ENCODE measurements at regions not wholly inside any gene's neighbourhood (a gene's known extent, or its start where the extent isn't known, plus 50 kb on each side); places are given as distances from the start of the nearest gene placed in this dataset.

DNA sequence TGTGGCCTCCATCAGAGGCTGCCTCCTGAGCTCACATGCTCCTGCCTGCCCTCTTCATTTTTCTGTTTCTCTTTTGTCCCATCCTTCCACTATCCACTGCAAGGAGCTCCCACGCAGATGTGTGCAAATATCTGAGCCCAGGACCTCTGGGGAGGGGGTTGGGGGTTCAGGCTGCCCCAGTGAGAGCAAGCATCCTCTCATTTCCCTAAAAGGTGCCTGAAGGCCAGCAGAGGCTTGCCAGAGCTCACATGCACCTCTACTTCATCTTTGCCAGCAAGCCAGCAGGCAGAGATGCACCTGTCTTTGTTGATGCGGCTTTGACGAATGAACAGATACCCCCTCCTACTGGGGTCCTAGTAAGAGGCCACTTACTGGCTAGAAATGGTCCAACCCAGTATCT lies 128.8 kb downstream of the FGF9 start:
- no peak overlapping the region for H3K9ac ChIP-seq (ENCODE audit: low read length)
- H4K20me1 ChIP-seq (ENCODE audit: control insufficient read depth, insufficient read depth, low read length, poor library complexity, severe bottlenecking): no peaks in the 10 kb centered on the region
- no peak overlapping the region for H3K27ac ChIP-seq (ENCODE audit: low read length in 2 of 2)
- TF ChIP-seq EZH2 (IDR thresholded peaks at IDR 0.05; ENCODE audit: borderline replicate concordance, insufficient read depth, low read depth, low read length, poor library complexity, severe bottlenecking): no peak
- TF ChIP-seq, protein P1, sequence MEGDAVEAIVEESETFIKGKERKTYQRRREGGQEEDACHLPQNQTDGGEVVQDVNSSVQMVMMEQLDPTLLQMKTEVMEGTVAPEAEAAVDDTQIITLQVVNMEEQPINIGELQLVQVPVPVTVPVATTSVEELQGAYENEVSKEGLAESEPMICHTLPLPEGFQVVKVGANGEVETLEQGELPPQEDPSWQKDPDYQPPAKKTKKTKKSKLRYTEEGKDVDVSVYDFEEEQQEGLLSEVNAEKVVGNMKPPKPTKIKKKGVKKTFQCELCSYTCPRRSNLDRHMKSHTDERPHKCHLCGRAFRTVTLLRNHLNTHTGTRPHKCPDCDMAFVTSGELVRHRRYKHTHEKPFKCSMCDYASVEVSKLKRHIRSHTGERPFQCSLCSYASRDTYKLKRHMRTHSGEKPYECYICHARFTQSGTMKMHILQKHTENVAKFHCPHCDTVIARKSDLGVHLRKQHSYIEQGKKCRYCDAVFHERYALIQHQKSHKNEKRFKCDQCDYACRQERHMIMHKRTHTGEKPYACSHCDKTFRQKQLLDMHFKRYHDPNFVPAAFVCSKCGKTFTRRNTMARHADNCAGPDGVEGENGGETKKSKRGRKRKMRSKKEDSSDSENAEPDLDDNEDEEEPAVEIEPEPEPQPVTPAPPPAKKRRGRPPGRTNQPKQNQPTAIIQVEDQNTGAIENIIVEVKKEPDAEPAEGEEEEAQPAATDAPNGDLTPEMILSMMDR (IDR thresholded peaks at IDR 0.05): no peak
- Mint-ChIP-seq H3K4me1 (no peaks in the 10 kb centered on the region), H3K27me3 (no peaks in the 10 kb centered on the region), H3K27ac (no peak overlapping the region), H3K9me3 (ENCODE audit: insufficient read depth) (peaks cover 3% of the 10 kb centered on the region), H3K4me3 (no peak overlapping the region)
- H3K27me3 ChIP-seq (replicated peaks in 1 of 4; ENCODE audit: control extremely low read depth in 1 of 4, control insufficient read depth in 3 of 4, insufficient read depth in 4 of 4, low read length in 3 of 4): no peaks in the 10 kb centered on the region
- H3K79me2 ChIP-seq (ENCODE audit: control insufficient read depth, insufficient read depth, low read length): no peaks in the 10 kb centered on the region
- ChIA-PET CTCF (no interaction called here), POLR2A (no interaction called here)
- no peaks in the 10 kb centered on the region for H3K4me1 ChIP-seq (ENCODE audit: control insufficient read depth in 2 of 2, insufficient read depth in 2 of 2, low read length in 2 of 2)
- intact Hi-C loops (cut with micrococcal nuclease): no loop called here
- H3K9me3 ChIP-seq (ENCODE audit: control extremely low read depth in 1 of 3, control insufficient read depth in 2 of 3, insufficient read depth in 1 of 3, low read length in 2 of 3): no peaks in the 10 kb centered on the region
- WGBS (ENCODE audit: insufficient coverage): 40% methylated on average over 1 of the region's 3 CpGs
- H3K4me2 ChIP-seq (replicated peaks; ENCODE audit: low read depth, low read length, poor library complexity, severe bottlenecking): no peak overlapping the region
- no peak for ATAC-seq (ENCODE audit: low read depth)
- DNase-seq: no peak
- H2AFZ ChIP-seq (ENCODE audit: insufficient read depth, low read depth, low read length, poor library complexity, severe bottlenecking): no peak overlapping the region
- H3K36me3 ChIP-seq (replicated peaks in 1 of 2; ENCODE audit: control extremely low read depth in 1 of 2, control insufficient read depth in 1 of 2, extremely low read depth in 1 of 2, insufficient read depth in 2 of 2, low read length in 1 of 2): no peaks in the 10 kb centered on the region
- no peak overlapping the region for H3K4me3 ChIP-seq (ENCODE audit: control extremely low read depth in 1 of 5, extremely low read depth in 1 of 5, insufficient read depth in 1 of 5, low read depth in 2 of 5, low read length in 4 of 5)

DNA sequence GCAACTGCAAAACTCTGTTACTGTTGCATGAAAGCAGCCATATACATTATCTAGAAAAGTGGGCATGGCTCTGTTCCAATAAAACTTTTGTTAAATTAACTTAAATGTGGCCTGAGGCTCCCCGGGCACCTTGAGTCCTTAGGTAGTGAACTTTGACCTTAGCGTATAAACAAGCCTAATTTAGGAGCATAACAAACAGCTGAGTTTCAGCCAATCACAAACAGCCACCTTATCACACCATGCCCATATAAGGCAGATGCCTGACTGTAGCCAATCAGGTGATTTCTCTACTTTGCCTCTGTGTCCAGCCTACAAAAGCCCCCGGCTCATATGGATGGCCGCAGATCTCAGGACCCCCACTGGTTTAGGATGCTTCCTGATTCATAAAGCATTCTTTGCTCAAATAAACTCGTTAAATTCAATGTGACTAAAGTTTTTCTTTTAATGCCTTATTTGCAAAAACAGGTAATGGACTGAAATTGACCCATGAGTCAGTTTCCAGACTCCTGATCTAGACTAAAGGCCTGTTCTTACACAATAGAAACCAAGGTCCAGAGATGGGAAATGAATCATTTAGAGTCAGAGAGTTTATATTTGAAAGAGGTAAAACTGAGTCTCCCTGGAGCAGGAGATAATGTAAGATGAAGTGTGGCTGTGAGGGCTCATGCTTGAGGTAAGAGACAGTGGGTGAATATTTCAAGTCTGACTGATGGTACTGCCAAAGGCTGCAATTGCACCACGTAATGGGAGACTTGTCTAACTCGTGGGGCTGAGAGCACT lies 130.2 kb downstream of the FGF9 start:
- Histone ChIP-seq H3K9ac (ENCODE audit: low read length) (no peak overlapping the region), H3K9me3 (ENCODE audit: control extremely low read depth in 1 of 3, control insufficient read depth in 2 of 3, insufficient read depth in 1 of 3, low read length in 2 of 3) (no peaks in the 10 kb centered on the region), H3K36me3 (replicated peaks in 1 of 2; ENCODE audit: control extremely low read depth in 1 of 2, control insufficient read depth in 1 of 2, extremely low read depth in 1 of 2, insufficient read depth in 2 of 2, low read length in 1 of 2) (no peaks in the 10 kb centered on the region), H3K79me2 (ENCODE audit: control insufficient read depth, insufficient read depth, low read length) (no peaks in the 10 kb centered on the region), H2AFZ (ENCODE audit: insufficient read depth, low read depth, low read length, poor library complexity, severe bottlenecking) (no peak overlapping the region), H3K4me2 (replicated peaks; ENCODE audit: low read depth, low read length, poor library complexity, severe bottlenecking) (no peak overlapping the region), H3K4me3 (ENCODE audit: control extremely low read depth in 1 of 5, extremely low read depth in 1 of 5, insufficient read depth in 1 of 5, low read depth in 2 of 5, low read length in 4 of 5) (no peak overlapping the region), H4K20me1 (ENCODE audit: control insufficient read depth, insufficient read depth, low read length, poor library complexity, severe bottlenecking) (no peaks in the 10 kb centered on the region), H3K27ac (ENCODE audit: low read length in 2 of 2) (no peak overlapping the region), H3K4me1 (ENCODE audit: control insufficient read depth in 2 of 2, insufficient read depth in 2 of 2, low read length in 2 of 2) (no peaks in the 10 kb centered on the region), H3K27me3 (replicated peaks in 1 of 4; ENCODE audit: control extremely low read depth in 1 of 4, control insufficient read depth in 3 of 4, insufficient read depth in 4 of 4, low read length in 3 of 4) (no peaks in the 10 kb centered on the region)
- DNase-seq (no peak), ATAC-seq (ENCODE audit: low read depth) (no peak)
- no peaks in the 10 kb centered on the region for H3K27me3 Mint-ChIP-seq
- WGBS (ENCODE audit: insufficient coverage): 80% methylated on average over 3 of the region's 7 CpGs
- no peaks in the 10 kb centered on the region for H3K4me1 Mint-ChIP-seq
- ChIA-PET POLR2A (no interaction called here), CTCF (no interaction called here)
- no peak overlapping the region for H3K4me3 Mint-ChIP-seq
- TF ChIP-seq, protein P1 (IDR thresholded peaks at IDR 0.05): no peak
- TF ChIP-seq EZH2 (IDR thresholded peaks at IDR 0.05; ENCODE audit: borderline replicate concordance, insufficient read depth, low read depth, low read length, poor library complexity, severe bottlenecking): no peak
- no peak overlapping the region for H3K27ac Mint-ChIP-seq
- intact Hi-C loops (cut with micrococcal nuclease): no loop called here
- peaks cover 3% of the 10 kb centered on the region for H3K9me3 Mint-ChIP-seq (ENCODE audit: insufficient read depth)

All from B cell (primary cell).